OCI-LY3 (cell line): ENCODE measurements at regions not wholly inside any gene's neighbourhood (a gene's known extent, or its start where the extent isn't known, plus 50 kb on each side); places are given as distances from the start of the nearest gene placed in this dataset.

Experiments used
- H2AFZ ChIP-seq: fragments of 200-600, 300-600 bp; shearing (Covaris generic); 2 replicates; pipeline ENCODE4 v1.6.0; 2014; ENCODE audit warnings: antibody characterized with exemption, low read depth, low read length
- H3K27ac ChIP-seq: fragments of 200-600, 300-600 bp; sonication (generic); 2 replicates; pipeline ENCODE4 v1.5.1; 2014; ENCODE audit warnings: mild to moderate bottlenecking, low read length, moderate library complexity, mixed read lengths
- H3K27me3 ChIP-seq: fragments of 200-600, 300-600 bp; sonication (generic); 2 replicates; pipeline ENCODE4 v1.6.1; 2014; ENCODE audit warnings: low read depth, low read length, mixed read lengths
- H3K36me3 ChIP-seq: fragments of 200-600, 300-600 bp; sonication (generic); replicated peaks from 2 replicates; pipeline ENCODE3; 2014; ENCODE audit warnings: low read depth, low read length, mixed read lengths
- H3K4me1 ChIP-seq: fragments of 300-600, 200-600 bp; sonication (generic); 2 replicates; pipeline ENCODE4 v1.6.1; 2014; ENCODE audit warnings: low read length, mixed read lengths
- H3K4me2 ChIP-seq: fragments of 200-600, 300-600 bp; sonication (generic); 2 replicates; pipeline ENCODE4 v1.6.1; 2014; ENCODE audit warnings: low read length, mixed read lengths
- H3K4me3 ChIP-seq: fragments of 300-600, 200-600 bp; sonication (generic); 2 replicates; pipeline ENCODE4 v1.5.1; 2014; ENCODE audit warnings: antibody characterized with exemption, mild to moderate bottlenecking, low read length, moderate library complexity
- H3K79me2 ChIP-seq: fragments of 300-600, 200-600 bp; shearing (Covaris generic); 2 replicates; pipeline ENCODE4 v1.6.1; 2014; ENCODE audit warnings: mild to moderate bottlenecking, low read length, mixed read lengths
- H3K9ac ChIP-seq: fragments of 300-600, 200-600 bp; shearing (Covaris generic); 2 replicates; pipeline ENCODE4 v1.6.0; 2014; ENCODE audit warnings: mild to moderate bottlenecking, low read length, moderate library complexity
- H3K9me3 ChIP-seq: fragments of 200-600, 300-600 bp; shearing (Covaris generic); 2 replicates; pipeline ENCODE4 v1.6.1; 2014; ENCODE audit warnings: low read length, mixed read lengths; ENCODE audit not compliant: insufficient read depth
- H4K20me1 ChIP-seq: fragments of 200-600, 300-600 bp; sonication (generic); 2 replicates; pipeline ENCODE4 v1.6.1; 2016; ENCODE audit warnings: low read length, mixed read lengths; ENCODE audit not compliant: insufficient read depth
- EZH2phosphoT487 ChIP-seq: fragments of 200-600 bp; shearing (Covaris generic); IDR thresholded peaks from 2 replicates; pipeline ENCODE4 v1.6.1; 2018; ENCODE audit warnings: antibody characterized with exemption, mixed run types, low read depth
- TF ChIP-seq, protein P1 (sequence below): fragments of 200-600, 300-600 bp; sonication (generic); IDR thresholded peaks from 2 replicates; pipeline ENCODE4 v1.5.1; 2014; ENCODE audit warnings: antibody characterized with exemption, low read length, low read depth

DNA sequence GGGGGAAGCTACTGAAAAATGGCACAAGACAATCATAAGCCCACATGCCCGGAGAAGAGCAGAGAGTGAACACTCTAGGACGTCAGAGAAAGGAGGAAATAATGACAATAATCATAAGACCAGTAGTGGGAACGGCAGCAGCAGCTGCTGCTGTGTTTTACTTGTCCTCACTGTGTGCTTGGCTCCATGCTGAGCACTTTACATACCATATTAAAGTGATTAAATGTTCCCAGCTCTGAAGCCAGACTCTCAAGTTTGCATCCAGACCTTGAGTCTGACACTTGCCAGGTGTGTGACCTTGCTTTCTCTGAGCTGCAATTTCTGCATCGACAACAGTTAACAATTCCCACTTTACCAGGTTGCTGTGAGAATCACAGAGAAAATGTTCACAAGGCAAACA lies 255.4 kb downstream of the SPANXN1 start:
- H2AFZ ChIP-seq = no peak overlapping the region
- H3K4me2 ChIP-seq = no peak overlapping the region
- H3K36me3 ChIP-seq = no peaks in the 10 kb centered on the region
- no peak overlapping the region for H3K4me3 ChIP-seq
- no peaks in the 10 kb centered on the region for H3K9me3 ChIP-seq
- H3K27ac ChIP-seq = no peak overlapping the region
- H4K20me1 ChIP-seq = no peaks in the 10 kb centered on the region
- no peaks in the 10 kb centered on the region for H3K79me2 ChIP-seq
- TF ChIP-seq, protein P1, sequence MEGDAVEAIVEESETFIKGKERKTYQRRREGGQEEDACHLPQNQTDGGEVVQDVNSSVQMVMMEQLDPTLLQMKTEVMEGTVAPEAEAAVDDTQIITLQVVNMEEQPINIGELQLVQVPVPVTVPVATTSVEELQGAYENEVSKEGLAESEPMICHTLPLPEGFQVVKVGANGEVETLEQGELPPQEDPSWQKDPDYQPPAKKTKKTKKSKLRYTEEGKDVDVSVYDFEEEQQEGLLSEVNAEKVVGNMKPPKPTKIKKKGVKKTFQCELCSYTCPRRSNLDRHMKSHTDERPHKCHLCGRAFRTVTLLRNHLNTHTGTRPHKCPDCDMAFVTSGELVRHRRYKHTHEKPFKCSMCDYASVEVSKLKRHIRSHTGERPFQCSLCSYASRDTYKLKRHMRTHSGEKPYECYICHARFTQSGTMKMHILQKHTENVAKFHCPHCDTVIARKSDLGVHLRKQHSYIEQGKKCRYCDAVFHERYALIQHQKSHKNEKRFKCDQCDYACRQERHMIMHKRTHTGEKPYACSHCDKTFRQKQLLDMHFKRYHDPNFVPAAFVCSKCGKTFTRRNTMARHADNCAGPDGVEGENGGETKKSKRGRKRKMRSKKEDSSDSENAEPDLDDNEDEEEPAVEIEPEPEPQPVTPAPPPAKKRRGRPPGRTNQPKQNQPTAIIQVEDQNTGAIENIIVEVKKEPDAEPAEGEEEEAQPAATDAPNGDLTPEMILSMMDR = no peak
- no peak for TF ChIP-seq EZH2phosphoT487
- no peaks in the 10 kb centered on the region for H3K27me3 ChIP-seq
- peaks cover 3% of the 10 kb centered on the region; the same call in 1 of the 2 replicates for H3K4me1 ChIP-seq
- H3K9ac ChIP-seq = no peak overlapping the region

DNA sequence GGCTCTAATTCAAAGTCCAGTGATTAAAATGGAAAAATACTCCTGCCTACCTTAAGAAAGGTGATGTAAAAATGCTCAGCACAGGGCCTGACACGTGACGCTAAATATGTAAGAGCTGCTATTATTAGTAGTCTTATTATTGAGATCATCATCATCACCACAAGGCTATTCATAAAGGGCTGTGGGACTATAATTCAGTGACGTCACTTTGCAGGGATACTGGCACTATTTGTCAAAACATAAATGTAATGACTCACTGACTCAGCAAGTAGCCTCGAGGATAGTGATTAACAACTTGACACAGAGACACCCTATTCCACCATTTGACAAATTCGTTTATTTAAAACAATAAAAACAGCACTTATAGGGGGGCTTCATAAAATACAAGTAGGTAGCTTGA lies 258.9 kb downstream of the SPANXN1 start:
- Histone ChIP-seq H3K4me2 (no peak overlapping the region), H3K79me2 (no peaks in the 10 kb centered on the region)

DNA sequence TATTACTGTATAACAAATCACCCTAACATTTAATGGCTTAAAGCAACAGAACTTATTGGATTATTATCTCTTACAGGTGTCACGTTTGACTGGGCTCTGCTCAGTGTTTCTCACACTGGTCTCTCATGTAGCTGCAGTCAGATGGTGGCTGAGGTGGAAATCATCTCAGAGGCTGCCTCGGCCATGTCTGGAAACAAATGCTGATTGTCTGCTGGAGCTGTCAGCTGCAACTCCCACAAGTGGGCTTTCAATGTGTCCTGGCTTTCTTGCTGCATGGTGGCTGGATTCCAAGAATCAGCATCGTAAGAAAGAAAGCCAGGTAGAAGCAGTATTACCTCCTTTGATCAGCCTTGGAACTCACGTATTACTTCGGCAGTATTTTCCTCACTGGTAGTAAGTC lies 277.6 kb downstream of the SPANXN1 start:
- Histone ChIP-seq H3K9me3 (no peaks in the 10 kb centered on the region), H3K4me3 (no peak overlapping the region), H2AFZ (no peak overlapping the region), H3K27ac (no peak overlapping the region), H3K36me3 (no peaks in the 10 kb centered on the region), H3K27me3 (no peaks in the 10 kb centered on the region), H3K79me2 (no peaks in the 10 kb centered on the region), H3K9ac (no peak overlapping the region), H3K4me2 (no peak overlapping the region), H3K4me1 (no peaks in the 10 kb centered on the region), H4K20me1 (no peaks in the 10 kb centered on the region)
- TF ChIP-seq, protein P1 = no peak
- TF ChIP-seq EZH2phosphoT487 = no peak

More for the DNA sequence above, 258.9 kb downstream of the SPANXN1 start:
- Histone ChIP-seq H3K27ac (no peak overlapping the region), H3K9me3 (no peaks in the 10 kb centered on the region), H2AFZ (no peak overlapping the region), H3K27me3 (no peaks in the 10 kb centered on the region), H3K9ac (no peak overlapping the region), H3K36me3 (no peaks in the 10 kb centered on the region), H3K4me3 (no peak overlapping the region), H4K20me1 (no peaks in the 10 kb centered on the region), H3K4me1 (peaks cover 3% of the 10 kb centered on the region; the same call in 1 of the 2 replicates)
- no peak for TF ChIP-seq EZH2phosphoT487
- TF ChIP-seq, protein P1 = no peak

DNA sequence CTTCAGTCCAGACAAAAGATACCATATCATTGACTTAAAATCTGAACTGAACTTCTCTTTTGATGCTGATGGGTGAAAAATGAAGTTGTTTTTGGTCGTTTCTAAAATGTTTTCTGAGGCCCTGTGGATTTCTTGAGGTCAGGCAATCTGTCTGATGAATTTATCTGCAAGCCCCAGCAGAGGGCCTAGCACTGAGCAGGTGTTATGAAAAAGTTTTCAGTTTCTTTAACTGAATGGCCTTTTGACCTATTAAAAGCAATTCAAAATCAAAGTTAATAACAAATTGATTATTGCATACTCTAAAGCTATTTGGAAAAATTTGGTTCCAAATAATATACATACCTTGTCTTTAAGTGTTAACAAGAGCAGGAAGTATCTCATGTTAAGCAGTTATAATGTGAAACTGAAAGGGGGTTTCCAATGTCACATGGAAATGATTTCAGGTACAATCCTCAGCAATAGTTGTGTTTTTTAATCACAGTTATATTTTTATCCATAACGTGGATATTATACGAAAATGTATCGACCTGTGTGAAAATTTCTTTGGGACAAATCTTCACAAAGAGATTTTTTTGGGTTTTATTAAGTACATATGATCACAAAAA lies 285.0 kb downstream of the SPANXN1 start:
- H3K4me3 ChIP-seq = no peak overlapping the region
- H2AFZ ChIP-seq = no peak overlapping the region; the same call in 1 of the 2 replicates
- no peaks in the 10 kb centered on the region for H3K36me3 ChIP-seq
- H3K27me3 ChIP-seq = no peaks in the 10 kb centered on the region
- H3K79me2 ChIP-seq = no peaks in the 10 kb centered on the region
- TF ChIP-seq, protein P1 = no peak
- TF ChIP-seq EZH2phosphoT487 = no peak
- H4K20me1 ChIP-seq = no peaks in the 10 kb centered on the region
- H3K4me1 ChIP-seq = peaks cover 9% of the 10 kb centered on the region
- 0 out of 2 replicates have a peak overlapping the region, but pooled peaks have one; percentile 20 for H3K4me2 ChIP-seq
- H3K9me3 ChIP-seq = no peaks in the 10 kb centered on the region
- H3K9ac ChIP-seq = no peak overlapping the region
- no peak overlapping the region for H3K27ac ChIP-seq
